GM19455 (cell line): ENCODE measurements at regions not wholly inside any gene's neighbourhood (a gene's known extent, or its start where the extent isn't known, plus 50 kb on each side); places are given as distances from the start of the nearest gene placed in this dataset.

Experiments used
- ATAC-seq: cut with Tn5 transposase; IDR thresholded peaks from one replicate; pipeline ENCODE4 v1.9.1; 2021; ENCODE audit not compliant: unreplicated experiment

GRCh38 chr1:162924179-162924578 is 63.2 kb upstream of the CCDC190 start:
- ATAC-seq, result no peak

- ATAC-seq, result no peak
Measured at GRCh38 chr1:162922201-162922600, 61.2 kb upstream of the CCDC190 start.

- no peak for ATAC-seq
Measured at GRCh38 chr1:162921311-162921710, 60.3 kb upstream of the CCDC190 start.

- no peak for ATAC-seq
Measured at GRCh38 chr1:162919034-162919433, 58.1 kb upstream of the CCDC190 start.

- no peak for ATAC-seq
Measured at GRCh38 chr1:162918151-162918754, 57.3 kb upstream of the CCDC190 start.

- ATAC-seq, result no peak
Measured at GRCh38 chr1:162916821-162917613, 56.0 kb upstream of the CCDC190 start.

- ATAC-seq, result no peak
Measured at GRCh38 chr1:162916407-162916806, 55.4 kb upstream of the CCDC190 start.

GRCh38 chr1:162914601-162915000 is 53.6 kb upstream of the CCDC190 start:
- no peak for ATAC-seq

GRCh38 chr1:162913345-162913744 is 52.4 kb upstream of the CCDC190 start:
- ATAC-seq, result no peak

- no peak for ATAC-seq
Measured at GRCh38 chr1:162912061-162912667, 51.2 kb upstream of the CCDC190 start.
